ENCODE measurements at regions not wholly inside any gene's neighbourhood (a gene's known extent, or its start where the extent isn't known, plus 50 kb on each side); places are given as distances from the start of the nearest gene placed in this dataset.

GRCh38 chr6:104601721-104602120 is 258.0 kb downstream of the HACE1 start:
- Histone ChIP-seq H3K27me3 (ENCODE audit: insufficient read depth, low read length) (no peaks in the 10 kb centered on the region), H3K4me3 (ENCODE audit: low read length) (no peak overlapping the region), H3K9me3 (ENCODE audit: low read depth, low read length) (no peaks in the 10 kb centered on the region), H3K4me1 (ENCODE audit: insufficient read depth, low read length) (no peaks in the 10 kb centered on the region)

- H3K4me1 ChIP-seq (ENCODE audit: insufficient read depth, low read length): no peaks in the 10 kb centered on the region
- H3K27me3 ChIP-seq (ENCODE audit: insufficient read depth, low read length): no peaks in the 10 kb centered on the region
- H3K4me3 ChIP-seq (ENCODE audit: low read length): no peak overlapping the region
- no peaks in the 10 kb centered on the region for H3K9me3 ChIP-seq (ENCODE audit: low read depth, low read length)
These were observed 258.5 kb downstream of the HACE1 start for GRCh38 chr6:104601131-104601651.

- Histone ChIP-seq H3K9me3 (ENCODE audit: low read depth, low read length) (no peaks in the 10 kb centered on the region), H3K27me3 (ENCODE audit: insufficient read depth, low read length) (no peaks in the 10 kb centered on the region), H3K4me3 (ENCODE audit: low read length) (no peak overlapping the region), H3K4me1 (ENCODE audit: insufficient read depth, low read length) (no peaks in the 10 kb centered on the region)
These were observed 259.1 kb downstream of the HACE1 start for GRCh38 chr6:104600639-104600931.

GRCh38 chr6:104599821-104600638 is 259.7 kb downstream of the HACE1 start:
- Histone ChIP-seq H3K27me3 (ENCODE audit: insufficient read depth, low read length) (no peaks in the 10 kb centered on the region), H3K4me1 (ENCODE audit: insufficient read depth, low read length) (no peaks in the 10 kb centered on the region), H3K4me3 (ENCODE audit: low read length) (no peak overlapping the region), H3K9me3 (ENCODE audit: low read depth, low read length) (no peaks in the 10 kb centered on the region)

- Histone ChIP-seq H3K4me1 (ENCODE audit: insufficient read depth, low read length) (no peaks in the 10 kb centered on the region), H3K4me3 (ENCODE audit: low read length) (no peak overlapping the region), H3K9me3 (ENCODE audit: low read depth, low read length) (no peaks in the 10 kb centered on the region), H3K27me3 (ENCODE audit: insufficient read depth, low read length) (no peaks in the 10 kb centered on the region)
These were observed 262.1 kb downstream of the HACE1 start for GRCh38 chr6:104597541-104598050.

- no peaks in the 10 kb centered on the region for H3K9me3 ChIP-seq (ENCODE audit: low read depth, low read length)
- H3K4me3 ChIP-seq (ENCODE audit: low read length): no peak overlapping the region
- H3K4me1 ChIP-seq (ENCODE audit: insufficient read depth, low read length): no peaks in the 10 kb centered on the region
- H3K27me3 ChIP-seq (ENCODE audit: insufficient read depth, low read length): no peaks in the 10 kb centered on the region
These were observed 263.6 kb downstream of the HACE1 start for GRCh38 chr6:104596091-104596490.

GRCh38 chr6:104595311-104595820 is 264.4 kb downstream of the HACE1 start:
- Histone ChIP-seq H3K9me3 (ENCODE audit: low read depth, low read length) (no peaks in the 10 kb centered on the region), H3K4me3 (ENCODE audit: low read length) (no peak overlapping the region), H3K27me3 (ENCODE audit: insufficient read depth, low read length) (no peaks in the 10 kb centered on the region), H3K4me1 (ENCODE audit: insufficient read depth, low read length) (no peaks in the 10 kb centered on the region)

GRCh38 chr6:104591573-104592334 is 268.0 kb downstream of the HACE1 start:
- H3K4me1 ChIP-seq (ENCODE audit: insufficient read depth, low read length): no peaks in the 10 kb centered on the region
- no peaks in the 10 kb centered on the region for H3K9me3 ChIP-seq (ENCODE audit: low read depth, low read length)
- H3K27me3 ChIP-seq (ENCODE audit: insufficient read depth, low read length): no peaks in the 10 kb centered on the region
- H3K4me3 ChIP-seq (ENCODE audit: low read length): no peak overlapping the region

GRCh38 chr6:104589940-104590339 is 269.8 kb downstream of the HACE1 start:
- Histone ChIP-seq H3K4me3 (ENCODE audit: low read length) (no peak overlapping the region), H3K27me3 (ENCODE audit: insufficient read depth, low read length) (no peaks in the 10 kb centered on the region), H3K9me3 (ENCODE audit: low read depth, low read length) (no peaks in the 10 kb centered on the region), H3K4me1 (ENCODE audit: insufficient read depth, low read length) (no peaks in the 10 kb centered on the region)

GRCh38 chr6:104585646-104586045 is 274.1 kb downstream of the HACE1 start:
- Histone ChIP-seq H3K4me1 (ENCODE audit: insufficient read depth, low read length) (no peaks in the 10 kb centered on the region), H3K9me3 (ENCODE audit: low read depth, low read length) (no peaks in the 10 kb centered on the region), H3K27me3 (ENCODE audit: insufficient read depth, low read length) (no peaks in the 10 kb centered on the region), H3K4me3 (ENCODE audit: low read length) (no peak overlapping the region)

GRCh38 chr6:104580452-104580851 is 279.3 kb downstream of the HACE1 start:
- Histone ChIP-seq H3K4me3 (ENCODE audit: low read length) (no peak overlapping the region), H3K27me3 (ENCODE audit: insufficient read depth, low read length) (no peaks in the 10 kb centered on the region), H3K4me1 (ENCODE audit: insufficient read depth, low read length) (no peaks in the 10 kb centered on the region), H3K9me3 (ENCODE audit: low read depth, low read length) (no peaks in the 10 kb centered on the region)

- Histone ChIP-seq H3K4me1 (ENCODE audit: insufficient read depth, low read length) (no peaks in the 10 kb centered on the region), H3K9me3 (ENCODE audit: low read depth, low read length) (no peaks in the 10 kb centered on the region), H3K27me3 (ENCODE audit: insufficient read depth, low read length) (no peaks in the 10 kb centered on the region), H3K4me3 (ENCODE audit: low read length) (no peak overlapping the region)
These were observed 280.3 kb downstream of the HACE1 start for GRCh38 chr6:104579310-104579863.

- Histone ChIP-seq H3K4me3 (ENCODE audit: low read length) (no peak overlapping the region), H3K9me3 (ENCODE audit: low read depth, low read length) (no peaks in the 10 kb centered on the region), H3K4me1 (ENCODE audit: insufficient read depth, low read length) (no peaks in the 10 kb centered on the region), H3K27me3 (ENCODE audit: insufficient read depth, low read length) (no peaks in the 10 kb centered on the region)
These were observed 284.2 kb downstream of the HACE1 start for GRCh38 chr6:104575536-104575935.

- H3K9me3 ChIP-seq (ENCODE audit: low read depth, low read length): no peaks in the 10 kb centered on the region
- H3K4me1 ChIP-seq (ENCODE audit: insufficient read depth, low read length): no peaks in the 10 kb centered on the region
- H3K4me3 ChIP-seq (ENCODE audit: low read length): no peak overlapping the region
- H3K27me3 ChIP-seq (ENCODE audit: insufficient read depth, low read length): no peaks in the 10 kb centered on the region
These were observed 285.5 kb downstream of the HACE1 start for GRCh38 chr6:104574135-104574750.

- no peak overlapping the region for H3K4me3 ChIP-seq (ENCODE audit: low read length)
- no peaks in the 10 kb centered on the region for H3K4me1 ChIP-seq (ENCODE audit: insufficient read depth, low read length)
- no peaks in the 10 kb centered on the region for H3K9me3 ChIP-seq (ENCODE audit: low read depth, low read length)
- H3K27me3 ChIP-seq (ENCODE audit: insufficient read depth, low read length): no peaks in the 10 kb centered on the region
These were observed 286.4 kb downstream of the HACE1 start for GRCh38 chr6:104573350-104573749.

Data from mononuclear cell (primary cell).